ENCODE measurements at regions not wholly inside any gene's neighbourhood (a gene's known extent, or its start where the extent isn't known, plus 50 kb on each side); places are given as distances from the start of the nearest gene placed in this dataset.

- Histone ChIP-seq H3K36me3 (no peaks in the 10 kb centered on the region), H3K4me1 (no peaks in the 10 kb centered on the region), H3K4me3 (no peak overlapping the region), H3K27ac (no peak overlapping the region), H3K9me3 (no peaks in the 10 kb centered on the region), H3K27me3 (no peaks in the 10 kb centered on the region)
- TF ChIP-seq CTCF (IDR thresholded peaks at IDR 0.05 in 4 of 5, conservative IDR thresholded peaks at IDR 0.05 in 1 of 5) (no peak), POLR2A (IDR thresholded peaks at IDR 0.05) (no peak)
- intact Hi-C loops (cut with DNase I; ENCODE audit: low total_unique reads): loop anchor here (10.0 kb wide), 1 partner anchor 192 kb away; no protein-coding TSS in a partner anchor
- ATAC-seq (no peak), DNase-seq (no peak)
- in situ Hi-C loops (cut with MboI; ENCODE audit: low sequenced_read_pairs in 4 of 4): loop anchor here in 1 of 4 donors (25.0 kb wide), 1 partner anchor 299 kb away; no protein-coding TSS in a partner anchor
Observed at GRCh38 chr9:14462950-14463349, 149.0 kb upstream of the NFIB start.

GRCh38 chr9:14455243-14455642 is 141.3 kb upstream of the NFIB start:
- Histone ChIP-seq H3K9me3 (no peaks in the 10 kb centered on the region), H3K36me3 (no peaks in the 10 kb centered on the region), H3K27ac (no peak overlapping the region), H3K4me3 (no peak overlapping the region), H3K27me3 (no peaks in the 10 kb centered on the region), H3K4me1 (no peaks in the 10 kb centered on the region)
- TF ChIP-seq CTCF (IDR thresholded peaks at IDR 0.05 in 4 of 5, conservative IDR thresholded peaks at IDR 0.05 in 1 of 5) (no peak), POLR2A (IDR thresholded peaks at IDR 0.05) (no peak)
- DNase-seq: no peak
- in situ Hi-C loops (cut with MboI; ENCODE audit: low sequenced_read_pairs in 4 of 4): loop anchor here in 1 of 4 donors (25.0 kb wide), 1 partner anchor 307 kb away; no protein-coding TSS in a partner anchor
- ATAC-seq: no peak
- intact Hi-C loops (cut with DNase I; ENCODE audit: low total_unique reads): no loop called here

GRCh38 chr9:14453286-14453685 is 139.3 kb upstream of the NFIB start:
- TF ChIP-seq CTCF (IDR thresholded peaks at IDR 0.05 in 4 of 5, conservative IDR thresholded peaks at IDR 0.05 in 1 of 5) (no peak), POLR2A (IDR thresholded peaks at IDR 0.05) (no peak)
- no peaks in the 10 kb centered on the region for H3K27me3 ChIP-seq
- ATAC-seq: no peak
- DNase-seq: no peak
- intact Hi-C loops (cut with DNase I; ENCODE audit: low total_unique reads): no loop called here
- H3K9me3 ChIP-seq: no peaks in the 10 kb centered on the region
- H3K4me1 ChIP-seq: no peaks in the 10 kb centered on the region
- H3K36me3 ChIP-seq: no peaks in the 10 kb centered on the region
- in situ Hi-C loops (cut with MboI; ENCODE audit: low sequenced_read_pairs in 4 of 4): loop anchor here in 1 of 4 donors (25.0 kb wide), 1 partner anchor 309 kb away; no protein-coding TSS in a partner anchor
- H3K4me3 ChIP-seq: no peak overlapping the region
- no peak overlapping the region for H3K27ac ChIP-seq

GRCh38 chr9:14452539-14452938 is 138.6 kb upstream of the NFIB start:
- H3K27ac ChIP-seq: no peak overlapping the region
- TF ChIP-seq POLR2A (IDR thresholded peaks at IDR 0.05): no peak
- no peak for TF ChIP-seq CTCF (IDR thresholded peaks at IDR 0.05 in 4 of 5, conservative IDR thresholded peaks at IDR 0.05 in 1 of 5)
- no peaks in the 10 kb centered on the region for H3K36me3 ChIP-seq
- DNase-seq (no peak), ATAC-seq (no peak)
- H3K9me3 ChIP-seq: peaks cover 0 to under 1% (median 0%) of the 10 kb centered on the region in 3 donors
- H3K27me3 ChIP-seq: no peaks in the 10 kb centered on the region
- intact Hi-C loops (cut with DNase I; ENCODE audit: low total_unique reads): no loop called here
- H3K4me1 ChIP-seq: no peaks in the 10 kb centered on the region
- in situ Hi-C loops (cut with MboI; ENCODE audit: low sequenced_read_pairs in 4 of 4): loop anchor here in 1 of 4 donors (25.0 kb wide), 1 partner anchor 310 kb away; no protein-coding TSS in a partner anchor
- H3K4me3 ChIP-seq: no peak overlapping the region

- H3K36me3 ChIP-seq: no peaks in the 10 kb centered on the region
- H3K9me3 ChIP-seq: peaks cover 0 to 4% (median 0%) of the 10 kb centered on the region in 3 donors
- TF ChIP-seq CTCF (IDR thresholded peaks at IDR 0.05 in 4 of 5, conservative IDR thresholded peaks at IDR 0.05 in 1 of 5) (no peak), POLR2A (IDR thresholded peaks at IDR 0.05) (no peak)
- H3K4me3 ChIP-seq: no peak overlapping the region
- in situ Hi-C loops (cut with MboI; ENCODE audit: low sequenced_read_pairs in 4 of 4): loop anchor here in 1 of 4 donors (25.0 kb wide), 1 partner anchor 310 kb away; no protein-coding TSS in a partner anchor
- intact Hi-C loops (cut with DNase I; ENCODE audit: low total_unique reads): no loop called here
- H3K4me1 ChIP-seq: no peaks in the 10 kb centered on the region
- DNase-seq (no peak), ATAC-seq (no peak)
- no peak overlapping the region for H3K27ac ChIP-seq
- no peaks in the 10 kb centered on the region for H3K27me3 ChIP-seq
Observed at GRCh38 chr9:14451949-14452348, 138.0 kb upstream of the NFIB start.

Measured in gastrocnemius medialis (tissue), 4 donors.